BJ (cell line): ENCODE measurements at regions not wholly inside any gene's neighbourhood (a gene's known extent, or its start where the extent isn't known, plus 50 kb on each side); places are given as distances from the start of the nearest gene placed in this dataset.

Source experiments
- CTCF ChIA-PET: fragments of 350-600 bp; formaldehyde crosslinking; extraction: SDS; loops from one replicate; lab custom pipeline; 2021; ENCODE audit warnings: antibody characterized with exemption, inconsistent platforms; lab: Yijun Ruan, JAX
- POLR2A ChIA-PET: fragments of 300-600 bp; sonication (Branson Sonifier 250); formaldehyde crosslinking; extraction: SDS; loops from one replicate; lab custom pipeline; 2021; ENCODE audit warnings: antibody characterized with exemption; lab: Charles Lee
- DNase-seq: peaks from one replicate; pipeline ENCODE4 v3.0.0-alpha.2; 2011; ENCODE audit warnings: low read depth
- H3K27me3 ChIP-seq: 2 replicates; pipeline ENCODE4 v1.6.0; 2011; ENCODE audit warnings: low read length; ENCODE audit not compliant: control insufficient read depth, insufficient read depth
- H3K36me3 ChIP-seq: 2 replicates; pipeline ENCODE4 v1.5.1; 2011; ENCODE audit warnings: low read length; ENCODE audit not compliant: control insufficient read depth, insufficient read depth
- H3K4me3 ChIP-seq: 2 replicates; pipeline ENCODE4 v1.5.1; 2011; ENCODE audit warnings: low read depth, mild to moderate bottlenecking, control low read depth, low read length
- CTCF ChIP-seq: IDR thresholded peaks from 2 replicates; pipeline ENCODE4 v1.5.1; 2011; ENCODE audit warnings: low read depth, mild to moderate bottlenecking, control low read depth, inconsistent platforms, low read length, moderate library complexity; ENCODE audit not compliant: insufficient read depth

GRCh38 chr1:157238585-157238984 is 100.4 kb upstream of the ETV3 start:
- no peaks in the 10 kb centered on the region for H3K36me3 ChIP-seq
- no peak for DNase-seq
- ChIA-PET CTCF (no interaction called here), POLR2A (no interaction called here)
- no peak for TF ChIP-seq CTCF
- H3K4me3 ChIP-seq = no peak overlapping the region
- no peaks in the 10 kb centered on the region; the same call in 1 of the 2 replicates for H3K27me3 ChIP-seq

GRCh38 chr1:157237981-157238380 is 99.8 kb upstream of the ETV3 start:
- Histone ChIP-seq H3K27me3 (no peaks in the 10 kb centered on the region; the same call in 1 of the 2 replicates), H3K36me3 (no peaks in the 10 kb centered on the region), H3K4me3 (no peak overlapping the region)
- TF ChIP-seq CTCF = no peak
- CTCF ChIA-PET = no interaction called here
- DNase-seq = no peak
- POLR2A ChIA-PET = no interaction called here

GRCh38 chr1:157237522-157237921 is 99.3 kb upstream of the ETV3 start:
- CTCF ChIA-PET = no interaction called here
- no peak for TF ChIP-seq CTCF
- Histone ChIP-seq H3K4me3 (no peak overlapping the region), H3K27me3 (no peaks in the 10 kb centered on the region; the same call in 1 of the 2 replicates), H3K36me3 (no peaks in the 10 kb centered on the region)
- POLR2A ChIA-PET = no interaction called here
- no peak for DNase-seq

- CTCF ChIA-PET = no interaction called here
- H3K27me3 ChIP-seq = no peaks in the 10 kb centered on the region; the same call in 1 of the 2 replicates
- TF ChIP-seq CTCF = no peak
- no peak overlapping the region for H3K4me3 ChIP-seq
- no peak for DNase-seq
- POLR2A ChIA-PET = no interaction called here
- H3K36me3 ChIP-seq = no peaks in the 10 kb centered on the region
Measured at GRCh38 chr1:157236072-157236471, 97.9 kb upstream of the ETV3 start.

GRCh38 chr1:157235307-157235706 is 97.1 kb upstream of the ETV3 start:
- ChIA-PET POLR2A (no interaction called here), CTCF (no interaction called here)
- H3K4me3 ChIP-seq = no peak overlapping the region
- no peaks in the 10 kb centered on the region for H3K36me3 ChIP-seq
- TF ChIP-seq CTCF = no peak
- no peak for DNase-seq
- no peaks in the 10 kb centered on the region; the same call in 1 of the 2 replicates for H3K27me3 ChIP-seq
